LNCaP clone FGC (cell line): ENCODE measurements at regions not wholly inside any gene's neighbourhood (a gene's known extent, or its start where the extent isn't known, plus 50 kb on each side); places are given as distances from the start of the nearest gene placed in this dataset.

Source experiments
- DNase-seq: peaks from one replicate; pipeline ENCODE4 v3.0.0-alpha.2; 2011; ENCODE audit warnings: low read depth
- H3K4me3 ChIP-seq: 2 replicates; pipeline ENCODE4 v1.5.1; 2011; ENCODE audit warnings: mild to moderate bottlenecking, low read depth, low read length, control low read depth
- CTCF ChIP-seq: IDR thresholded peaks from 2 replicates; pipeline ENCODE4 v1.5.1; 2012; ENCODE audit warnings: mild to moderate bottlenecking; ENCODE audit not compliant: control insufficient read depth, insufficient read depth; ENCODE audit errors: extremely low read depth

- TF ChIP-seq CTCF, result no peak
- DNase-seq, result no peak
Observed at GRCh38 chr6:18676548-18676947, 289.4 kb downstream of the RNF144B start.

GRCh38 chr6:18680842-18681241, 293.7 kb downstream of the RNF144B start:
- no peak overlapping the region for H3K4me3 ChIP-seq
- peak; percentile 32; the same call in 1 of the 2 replicates for TF ChIP-seq CTCF
- no peak for DNase-seq

More at GRCh38 chr6:18676548-18676947, 289.4 kb downstream of the RNF144B start:
- no peak overlapping the region for H3K4me3 ChIP-seq

GRCh38 chr6:18681832-18682503, 294.8 kb downstream of the RNF144B start:
- no peak for DNase-seq
- H3K4me3 ChIP-seq, result no peak overlapping the region
- TF ChIP-seq CTCF, result no peak

- no peak overlapping the region for H3K4me3 ChIP-seq
- no peak for DNase-seq
- TF ChIP-seq CTCF, result no peak
Observed at GRCh38 chr6:18684343-18684742, 297.2 kb downstream of the RNF144B start.

- no peak for DNase-seq
- TF ChIP-seq CTCF, result no peak
Observed at GRCh38 chr6:18692929-18693685, 306.0 kb downstream of the RNF144B start.

DNA sequence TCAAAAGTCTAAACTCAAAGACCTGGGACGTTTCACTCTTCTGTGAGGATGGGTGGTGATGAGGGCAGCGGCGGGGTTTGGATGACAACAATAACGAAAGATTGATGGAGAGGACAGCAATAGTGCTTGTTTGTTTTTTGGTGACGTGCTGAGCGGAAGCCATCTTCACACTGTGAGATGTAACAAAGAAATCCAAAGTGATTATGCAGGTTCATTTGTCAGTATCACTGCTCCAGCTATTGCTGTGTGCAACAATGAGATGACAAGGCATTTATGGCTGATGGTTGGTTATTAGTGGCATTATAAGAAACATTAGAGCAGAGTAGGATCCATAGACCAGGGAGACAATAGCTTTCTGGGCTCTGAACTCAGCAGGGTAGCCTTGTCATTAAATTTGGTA, 306.7 kb downstream of the RNF144B start:
- no peak overlapping the region for H3K4me3 ChIP-seq
- no peak for DNase-seq
- TF ChIP-seq CTCF, result no peak

More at GRCh38 chr6:18692929-18693685, 306.0 kb downstream of the RNF144B start:
- H3K4me3 ChIP-seq, result no peak overlapping the region
